Heart right ventricle (tissue), 16 donors: ENCODE measurements at regions not wholly inside any gene's neighbourhood (a gene's known extent, or its start where the extent isn't known, plus 50 kb on each side); places are given as distances from the start of the nearest gene placed in this dataset.
A peak's percentile ranks its signal among the peaks of the same experiment; 100 is the strongest.

ENCODE experiments used
- ATAC-seq, 8 donors: fragments of 200-7000 bp; cut with Tn5 transposase; one replicate each; pipeline ENCODE4 v1.9.1; 2020; ENCODE audit warnings: mild to moderate bottlenecking in 8 of 8, moderate library complexity in 8 of 8, moderate number of reproducible peaks in 1 of 8
- DNase-seq, 2 donors: peaks; one replicate each; pipeline ENCODE4 v3.0.0-alpha.2; 2020
- H3K27ac ChIP-seq, 10 donors: fragments of 200-600 bp; sonication (generic) in 2 of 10; one replicate each; pipeline versions ENCODE4 v1.5.0 to v1.8.0; 2020 to 2022; ENCODE audit warnings: mild to moderate bottlenecking in 3 of 10
- H3K27me3 ChIP-seq, 7 donors: fragments of 200-600 bp; one replicate each; pipeline ENCODE4 v1.8.0; 2021 to 2022; ENCODE audit warnings: mild to moderate bottlenecking in 2 of 7
- H3K36me3 ChIP-seq, 9 donors: fragments of 200-600 bp; sonication (generic) in 1 of 9; one replicate each; pipeline versions ENCODE4 v1.5.0 to v1.8.0; 2020 to 2022; ENCODE audit warnings: mild to moderate bottlenecking in 2 of 9
- H3K4me1 ChIP-seq, 9 donors: fragments of 200-600 bp; sonication (generic) in 1 of 9; one replicate each; pipeline versions ENCODE4 v1.5.0 to v1.8.0; 2020 to 2022; ENCODE audit warnings: mild to moderate bottlenecking in 4 of 9
- H3K4me3 ChIP-seq, 10 donors: fragments of 200-600 bp; sonication (generic) in 2 of 10; one replicate each; pipeline versions ENCODE4 v1.5.0 to v1.8.0; 2020 to 2022; ENCODE audit warnings: mild to moderate bottlenecking in 7 of 10, moderate library complexity in 2 of 10
- H3K9me3 ChIP-seq, 11 donors: fragments of 200-600 bp in 10 of 11; sonication (generic) in 2 of 11; one replicate each; pipeline versions ENCODE4 v1.5.0 to v1.8.0; 2013 to 2022; ENCODE audit warnings: mild to moderate bottlenecking in 2 of 11, control low read depth in 1 of 11, moderate library complexity in 1 of 11
- WGBS, 2 donors: extraction: QIAGEN DNeasy Blood & Tissue Kit; methylation state at CpG; one replicate each; pipeline ENCODE4 v1.1.7; 2013; ENCODE audit warnings: inconsistent platforms in 1 of 2; 5-methylcytosine and 5-hydroxymethylcytosine counted together
- intact Hi-C, 10 donors: fragments of 100-400 bp; cut with DNase I; formaldehyde crosslinking; loops; one replicate each; pipeline versions ENCODE4 v1.11.1 to v1.14.2; 2022
- TF ChIP-seq, protein P1 (sequence below), 9 donors: fragments of 200-600 bp; sonication (generic) in 2 of 9; IDR thresholded peaks; one replicate each; pipeline versions ENCODE4 v1.5.0 to v1.8.0; 2021 to 2022; ENCODE audit warnings: antibody characterized with exemption in 9 of 9, mild to moderate bottlenecking in 5 of 9, moderate library complexity in 1 of 9
- donor health status: Arrhythmogenic right ventricular cardiomyopathy.
- donor health status: ischemic (EF 13 %, LVEDD 7.1; RV severe dilation, severe dysfunction).
- donor health status: healthy with polysubstance abuse.
- donor health status: DM: no; HTN: yes; CAD: no.
- donor health status: DM: no; HTN: no; CAD: no.
- donor health status: ischemic (EF 25% LVEDD 6.9; RV normal size, moderate dysfunction).
- donor health status: ischemic (EF 25% LVEDD 5.7; RV mildly dilated, moderate dysfunction).
- donor health status: healthy.
- donor health status: DM: yes; HTN: yes; CAD: no.
- donor health status: Ischemic cardiomyopathy.
- donor health status: ischemic (EF 35%, LVEDD 5.7; RV mildly dilated, moderate dysfunction).
- donor health status: nonischemic (EF 11% LVEDD 7.7; RV severe dilation, severe dysfunction).
- donor health status: DM: yes; HTN: yes; CAD: no.
- donor health status: PGD.
- donor health status: ischemic (EF 29% LVEDD 5.4; RV normal size, mild dysfunction).
- donor health status: nonischemic (EF 23%, LVEDD 6.1; RV moderate dilation, normal function).

- no peaks in the 10 kb centered on the region for H3K27me3 ChIP-seq
- H3K9me3 ChIP-seq: peaks cover 0 to 16% (median 8%) of the 10 kb centered on the region in 11 donors
- no peaks in the 10 kb centered on the region for H3K4me1 ChIP-seq
- H3K4me3 ChIP-seq: no peak overlapping the region
- no peak for DNase-seq
- TF ChIP-seq, protein P1, sequence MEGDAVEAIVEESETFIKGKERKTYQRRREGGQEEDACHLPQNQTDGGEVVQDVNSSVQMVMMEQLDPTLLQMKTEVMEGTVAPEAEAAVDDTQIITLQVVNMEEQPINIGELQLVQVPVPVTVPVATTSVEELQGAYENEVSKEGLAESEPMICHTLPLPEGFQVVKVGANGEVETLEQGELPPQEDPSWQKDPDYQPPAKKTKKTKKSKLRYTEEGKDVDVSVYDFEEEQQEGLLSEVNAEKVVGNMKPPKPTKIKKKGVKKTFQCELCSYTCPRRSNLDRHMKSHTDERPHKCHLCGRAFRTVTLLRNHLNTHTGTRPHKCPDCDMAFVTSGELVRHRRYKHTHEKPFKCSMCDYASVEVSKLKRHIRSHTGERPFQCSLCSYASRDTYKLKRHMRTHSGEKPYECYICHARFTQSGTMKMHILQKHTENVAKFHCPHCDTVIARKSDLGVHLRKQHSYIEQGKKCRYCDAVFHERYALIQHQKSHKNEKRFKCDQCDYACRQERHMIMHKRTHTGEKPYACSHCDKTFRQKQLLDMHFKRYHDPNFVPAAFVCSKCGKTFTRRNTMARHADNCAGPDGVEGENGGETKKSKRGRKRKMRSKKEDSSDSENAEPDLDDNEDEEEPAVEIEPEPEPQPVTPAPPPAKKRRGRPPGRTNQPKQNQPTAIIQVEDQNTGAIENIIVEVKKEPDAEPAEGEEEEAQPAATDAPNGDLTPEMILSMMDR (IDR thresholded peaks at IDR 0.05): no peak
- H3K36me3 ChIP-seq: no peaks in the 10 kb centered on the region
- no peak for ATAC-seq
- WGBS, 2 donors: 90 to 92% methylated on average over 3 of the region's 3 CpGs
- intact Hi-C loops: no loop called here
- H3K27ac ChIP-seq: no peak overlapping the region
Observed at GRCh38 chr2:133710613-133711012, 142.3 kb upstream of the NCKAP5 start.

GRCh38 chr2:133711201-133711600 lies 142.9 kb upstream of the NCKAP5 start:
- Histone ChIP-seq H3K27ac (no peak overlapping the region), H3K9me3 (peaks cover 0 to 16% (median 8%) of the 10 kb centered on the region in 11 donors), H3K36me3 (no peaks in the 10 kb centered on the region), H3K4me3 (no peak overlapping the region), H3K27me3 (no peaks in the 10 kb centered on the region), H3K4me1 (no peaks in the 10 kb centered on the region)
- WGBS, 2 donors: 62 to 71% methylated on average over 6 of the region's 6 CpGs
- no peak for ATAC-seq
- TF ChIP-seq, protein P1 (IDR thresholded peaks at IDR 0.05): no peak
- DNase-seq: no peak
- intact Hi-C loops: no loop called here

- Histone ChIP-seq H3K4me1 (no peaks in the 10 kb centered on the region), H3K9me3 (peaks cover 0 to 16% (median 8%) of the 10 kb centered on the region in 11 donors), H3K36me3 (no peaks in the 10 kb centered on the region), H3K4me3 (no peak overlapping the region), H3K27me3 (no peaks in the 10 kb centered on the region), H3K27ac (no peak overlapping the region)
- DNase-seq: no peak
- intact Hi-C loops: no loop called here
- ATAC-seq: no peak
- 82 to 89% methylated on average over 6 of the region's 6 CpGs for WGBS, 2 donors
- TF ChIP-seq, protein P1 (IDR thresholded peaks at IDR 0.05): no peak
Observed at GRCh38 chr2:133711806-133712205, 143.5 kb upstream of the NCKAP5 start.

- intact Hi-C loops: no loop called here
- peak in 1 of 8 donors; percentile 27 for ATAC-seq
- TF ChIP-seq, protein P1 (IDR thresholded peaks at IDR 0.05): no peak
Observed at GRCh38 chr2:133712369-133712768, 144.1 kb upstream of the NCKAP5 start.

More at GRCh38 chr2:133712369-133712768, 144.1 kb upstream of the NCKAP5 start:
- no peak overlapping the region for H3K4me3 ChIP-seq
- no peak for DNase-seq
- WGBS, 2 donors: 89 to 94% methylated on average over 3 of the region's 3 CpGs
- no peak overlapping the region for H3K27ac ChIP-seq
- no peaks in the 10 kb centered on the region for H3K27me3 ChIP-seq
- no peaks in the 10 kb centered on the region for H3K4me1 ChIP-seq
- H3K9me3 ChIP-seq: peaks cover 0 to 16% (median 8%) of the 10 kb centered on the region in 11 donors
- H3K36me3 ChIP-seq: no peaks in the 10 kb centered on the region
